ENCODE measurements at regions not wholly inside any gene's neighbourhood (a gene's known extent, or its start where the extent isn't known, plus 50 kb on each side); places are given as distances from the start of the nearest gene placed in this dataset.
A peak's percentile ranks its signal among the peaks of the same experiment; 100 is the strongest.

- no peak for FAIRE-seq
- no peak for TF ChIP-seq POLR2A (IDR thresholded peaks at IDR 0.05; ENCODE audit: low read depth, low read length)
- TF ChIP-seq POLR2AphosphoS5 (IDR thresholded peaks at IDR 0.05; ENCODE audit: low read depth, low read length) = no peak
- TF ChIP-seq TAF1 (IDR thresholded peaks at IDR 0.05; ENCODE audit: borderline replicate concordance, low read depth, low read length) = no peak
- no peak for DNase-seq (ENCODE audit: insufficient read length)
Observed at GRCh38 chr11:26014456-26015115, 317.3 kb upstream of the ANO3 start.

DNA sequence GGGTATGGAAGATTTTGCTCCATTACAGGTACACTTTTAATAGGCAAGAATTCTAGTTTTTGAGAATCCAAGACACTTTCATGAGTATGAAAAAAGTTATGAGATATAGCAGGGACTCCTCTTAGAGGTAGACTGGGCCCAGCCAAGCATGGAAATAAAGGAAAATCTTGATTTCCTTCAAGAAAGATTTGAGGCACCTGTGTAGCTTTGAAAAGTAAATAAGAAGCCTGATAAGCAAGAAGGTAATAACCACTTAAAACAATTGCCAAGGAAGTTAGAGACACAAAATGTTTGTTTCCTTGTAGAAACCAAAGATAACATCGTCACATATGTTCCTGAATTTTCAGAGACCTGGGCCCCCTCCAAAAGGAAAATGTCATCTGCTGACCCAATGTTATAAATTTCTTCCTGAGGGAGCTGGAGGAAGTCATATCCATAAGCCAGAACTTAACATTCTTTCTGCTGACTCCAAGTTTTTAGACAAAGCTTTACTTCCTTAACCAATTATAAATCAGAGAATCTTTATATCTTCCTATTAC, 314.5 kb upstream of the ANO3 start:
- FAIRE-seq (no peak), DNase-seq (ENCODE audit: insufficient read length) (no peak)
- TF ChIP-seq POLR2A (IDR thresholded peaks at IDR 0.05; ENCODE audit: low read depth, low read length) (no peak), TAF1 (IDR thresholded peaks at IDR 0.05; ENCODE audit: borderline replicate concordance, low read depth, low read length) (no peak), POLR2AphosphoS5 (IDR thresholded peaks at IDR 0.05; ENCODE audit: low read depth, low read length) (no peak)

DNA sequence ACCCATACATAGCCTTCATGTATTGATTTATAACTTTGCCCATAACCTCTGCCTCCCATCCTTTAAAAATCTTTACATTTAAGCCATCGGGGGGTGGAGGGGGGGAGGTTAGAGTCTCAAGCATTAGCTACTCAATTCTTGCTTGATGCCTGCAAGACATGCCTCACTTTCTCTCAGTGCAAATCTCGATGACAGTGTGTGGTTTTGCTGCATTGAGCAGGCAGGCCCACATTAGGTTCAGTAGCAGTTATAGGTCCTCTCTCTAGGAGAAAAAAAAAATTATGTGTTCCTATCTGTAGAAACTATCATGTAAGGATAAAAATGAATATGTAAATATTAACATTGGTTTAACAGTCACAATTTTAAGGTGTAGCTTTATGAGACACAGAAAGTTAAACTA, 314.0 kb upstream of the ANO3 start:
- TF ChIP-seq POLR2A (IDR thresholded peaks at IDR 0.05; ENCODE audit: low read depth, low read length) (no peak), TAF1 (IDR thresholded peaks at IDR 0.05; ENCODE audit: borderline replicate concordance, low read depth, low read length) (no peak), POLR2AphosphoS5 (IDR thresholded peaks at IDR 0.05; ENCODE audit: low read depth, low read length) (no peak)
- FAIRE-seq (no peak), DNase-seq (ENCODE audit: insufficient read length) (no peak)

GRCh38 chr11:26018336-26018735, 313.6 kb upstream of the ANO3 start:
- TF ChIP-seq TAF1 (IDR thresholded peaks at IDR 0.05; ENCODE audit: borderline replicate concordance, low read depth, low read length) (no peak), POLR2AphosphoS5 (IDR thresholded peaks at IDR 0.05; ENCODE audit: low read depth, low read length) (no peak), POLR2A (IDR thresholded peaks at IDR 0.05; ENCODE audit: low read depth, low read length) (no peak)
- DNase-seq (ENCODE audit: insufficient read length) (no peak), FAIRE-seq (no peak)

DNA sequence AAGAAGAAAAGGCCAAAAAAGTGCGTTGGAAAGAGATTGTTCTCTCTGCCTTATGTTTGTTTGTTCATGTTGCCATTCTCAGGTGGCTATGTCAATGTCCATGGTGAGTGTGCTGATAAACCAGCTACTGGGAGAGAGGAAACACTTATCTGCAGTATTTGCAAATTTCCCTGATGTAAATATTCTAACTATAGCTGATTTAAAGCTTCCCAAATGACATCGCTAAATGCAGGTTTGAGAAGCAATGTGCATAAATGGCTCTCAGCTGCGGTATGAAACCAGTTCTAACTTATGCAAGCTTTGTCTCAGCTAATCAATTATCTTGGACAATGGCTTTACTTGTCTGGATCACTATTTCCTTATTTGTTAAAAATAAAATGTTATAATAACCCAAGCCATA, 312.5 kb upstream of the ANO3 start:
- DNase-seq (ENCODE audit: insufficient read length) = no peak
- FAIRE-seq = peak; percentile 72
- no peak for TF ChIP-seq TAF1 (IDR thresholded peaks at IDR 0.05; ENCODE audit: borderline replicate concordance, low read depth, low read length)
- TF ChIP-seq POLR2AphosphoS5 (IDR thresholded peaks at IDR 0.05; ENCODE audit: low read depth, low read length) = no peak
- no peak for TF ChIP-seq POLR2A (IDR thresholded peaks at IDR 0.05; ENCODE audit: low read depth, low read length)

DNA sequence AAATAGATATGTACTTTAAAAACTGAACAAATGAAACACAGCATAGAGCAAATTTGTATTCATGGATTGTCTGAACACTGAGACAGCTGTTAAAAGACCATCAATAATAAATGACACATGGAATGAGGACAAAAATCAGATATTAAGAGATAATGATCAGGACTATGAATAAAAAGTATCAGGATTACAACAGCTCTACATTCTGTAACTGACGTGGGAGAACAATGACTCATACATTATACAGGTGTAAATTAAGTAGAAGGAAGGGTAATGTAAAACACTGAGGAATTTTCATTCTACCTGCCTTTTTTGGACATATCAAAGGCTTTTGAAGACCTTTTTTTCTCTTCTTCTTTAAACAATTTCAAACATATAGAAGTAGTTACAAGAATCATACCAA, 310.9 kb upstream of the ANO3 start:
- TF ChIP-seq POLR2A (IDR thresholded peaks at IDR 0.05; ENCODE audit: low read depth, low read length) = no peak
- no peak for TF ChIP-seq TAF1 (IDR thresholded peaks at IDR 0.05; ENCODE audit: borderline replicate concordance, low read depth, low read length)
- no peak for TF ChIP-seq POLR2AphosphoS5 (IDR thresholded peaks at IDR 0.05; ENCODE audit: low read depth, low read length)
- DNase-seq (ENCODE audit: insufficient read length) = no peak
- FAIRE-seq = no peak

DNA sequence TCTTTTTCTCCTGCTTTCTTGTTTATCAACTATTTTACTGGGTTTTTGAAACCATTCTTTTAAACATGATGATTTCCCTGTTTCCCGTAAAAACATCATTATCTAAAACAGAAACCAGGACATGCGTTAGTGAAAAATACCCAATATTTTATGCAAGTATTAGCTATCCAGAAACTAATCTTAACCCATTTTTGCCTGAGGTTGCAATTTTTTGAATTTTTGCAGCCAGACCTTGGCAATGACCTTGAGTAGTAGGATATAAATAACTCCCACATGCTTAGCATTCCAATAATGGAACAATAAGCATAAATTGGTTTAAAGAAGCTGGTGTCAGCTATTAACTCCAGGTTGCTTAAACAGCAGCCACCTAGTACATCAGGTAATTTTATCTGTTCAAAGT, 308.9 kb upstream of the ANO3 start:
- no peak for FAIRE-seq
- no peak for DNase-seq (ENCODE audit: insufficient read length)
- TF ChIP-seq POLR2AphosphoS5 (IDR thresholded peaks at IDR 0.05; ENCODE audit: low read depth, low read length) = no peak
- no peak for TF ChIP-seq POLR2A (IDR thresholded peaks at IDR 0.05; ENCODE audit: low read depth, low read length)
- no peak for TF ChIP-seq TAF1 (IDR thresholded peaks at IDR 0.05; ENCODE audit: borderline replicate concordance, low read depth, low read length)

DNA sequence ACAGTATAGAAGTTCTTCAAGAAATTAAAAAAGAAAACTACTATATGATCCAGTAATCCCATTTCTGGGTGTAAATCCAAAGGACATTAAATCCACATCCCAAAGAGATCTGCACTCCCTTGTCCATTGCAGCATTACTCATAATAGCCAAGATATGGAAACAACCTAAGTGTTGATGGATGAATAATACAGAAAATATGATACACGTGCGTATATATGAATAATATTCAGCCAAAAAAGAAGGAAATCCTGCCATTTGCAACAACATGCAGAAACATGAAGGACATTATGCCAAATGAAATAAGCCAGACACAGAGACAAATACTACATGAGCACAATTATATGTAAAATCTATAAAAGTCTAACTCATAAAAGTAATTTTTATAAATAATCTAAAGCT, 306.3 kb upstream of the ANO3 start:
- TF ChIP-seq POLR2AphosphoS5 (IDR thresholded peaks at IDR 0.05; ENCODE audit: low read depth, low read length) (no peak), TAF1 (IDR thresholded peaks at IDR 0.05; ENCODE audit: borderline replicate concordance, low read depth, low read length) (no peak), POLR2A (IDR thresholded peaks at IDR 0.05; ENCODE audit: low read depth, low read length) (no peak)
- no peak for FAIRE-seq
- no peak for DNase-seq (ENCODE audit: insufficient read length)

GRCh38 chr11:26026078-26026477, 305.9 kb upstream of the ANO3 start:
- no peak for FAIRE-seq
- TF ChIP-seq POLR2A (IDR thresholded peaks at IDR 0.05; ENCODE audit: low read depth, low read length) = no peak
- TF ChIP-seq TAF1 (IDR thresholded peaks at IDR 0.05; ENCODE audit: borderline replicate concordance, low read depth, low read length) = no peak
- no peak for TF ChIP-seq POLR2AphosphoS5 (IDR thresholded peaks at IDR 0.05; ENCODE audit: low read depth, low read length)
- DNase-seq (ENCODE audit: insufficient read length) = no peak

GRCh38 chr11:26027887-26028286, 304.0 kb upstream of the ANO3 start:
- no peak for FAIRE-seq
- TF ChIP-seq POLR2AphosphoS5 (IDR thresholded peaks at IDR 0.05; ENCODE audit: low read depth, low read length) (no peak), TAF1 (IDR thresholded peaks at IDR 0.05; ENCODE audit: borderline replicate concordance, low read depth, low read length) (no peak), POLR2A (IDR thresholded peaks at IDR 0.05; ENCODE audit: low read depth, low read length) (no peak)
- no peak for DNase-seq (ENCODE audit: insufficient read length)

GRCh38 chr11:26028393-26028911, 303.5 kb upstream of the ANO3 start:
- TF ChIP-seq POLR2A (IDR thresholded peaks at IDR 0.05; ENCODE audit: low read depth, low read length) (no peak), POLR2AphosphoS5 (IDR thresholded peaks at IDR 0.05; ENCODE audit: low read depth, low read length) (no peak), TAF1 (IDR thresholded peaks at IDR 0.05; ENCODE audit: borderline replicate concordance, low read depth, low read length) (no peak)
- DNase-seq (ENCODE audit: insufficient read length) = no peak
- FAIRE-seq = peak; percentile 63

DNA sequence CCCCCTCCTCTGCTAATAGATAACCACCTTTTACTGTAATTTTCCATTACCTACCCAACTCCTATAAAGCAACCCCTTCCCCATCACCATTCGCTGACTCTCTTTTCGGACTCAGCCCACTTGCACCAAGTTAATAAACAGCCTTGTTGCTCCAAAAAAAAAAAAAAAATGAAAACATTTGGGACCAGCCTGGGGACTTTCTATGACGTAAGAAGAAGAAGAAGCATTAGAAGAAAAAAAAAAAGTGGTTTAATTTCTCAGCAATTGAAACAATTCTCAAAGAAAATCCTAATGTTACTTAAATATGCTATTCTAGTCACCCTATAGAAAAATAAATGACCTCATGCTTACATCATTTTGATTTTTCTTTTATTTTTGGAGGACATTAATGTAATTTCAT, 301.5 kb upstream of the ANO3 start:
- TF ChIP-seq TAF1 (IDR thresholded peaks at IDR 0.05; ENCODE audit: borderline replicate concordance, low read depth, low read length) (no peak), POLR2AphosphoS5 (IDR thresholded peaks at IDR 0.05; ENCODE audit: low read depth, low read length) (no peak), POLR2A (IDR thresholded peaks at IDR 0.05; ENCODE audit: low read depth, low read length) (no peak)
- FAIRE-seq = no peak
- no peak for DNase-seq (ENCODE audit: insufficient read length)
